Astrocyte of the cerebellum (primary cell): ENCODE measurements at regions not wholly inside any gene's neighbourhood (a gene's known extent, or its start where the extent isn't known, plus 50 kb on each side); places are given as distances from the start of the nearest gene placed in this dataset.

Source experiments
- DNase-seq: peaks from one replicate; pipeline ENCODE4 v3.0.0-alpha.2; 2011; ENCODE audit warnings: low read depth
- H3K4me3 ChIP-seq: 2 replicates; pipeline ENCODE4 v1.5.1; 2011; ENCODE audit warnings: mild to moderate bottlenecking, low read depth, low read length, moderate library complexity
- in situ Hi-C: cut with HindIII; loops from 2 replicates; pipeline ENCODE4 v1.10.0; 2017; ENCODE audit warnings: low sequenced_read_pairs
- TF ChIP-seq, protein P1 (sequence below): IDR thresholded peaks from 2 replicates; pipeline ENCODE4 v1.5.1; 2012; ENCODE audit warnings: low read length, low read depth, moderate library complexity, mild to moderate bottlenecking; ENCODE audit errors: missing control alignments

DNA sequence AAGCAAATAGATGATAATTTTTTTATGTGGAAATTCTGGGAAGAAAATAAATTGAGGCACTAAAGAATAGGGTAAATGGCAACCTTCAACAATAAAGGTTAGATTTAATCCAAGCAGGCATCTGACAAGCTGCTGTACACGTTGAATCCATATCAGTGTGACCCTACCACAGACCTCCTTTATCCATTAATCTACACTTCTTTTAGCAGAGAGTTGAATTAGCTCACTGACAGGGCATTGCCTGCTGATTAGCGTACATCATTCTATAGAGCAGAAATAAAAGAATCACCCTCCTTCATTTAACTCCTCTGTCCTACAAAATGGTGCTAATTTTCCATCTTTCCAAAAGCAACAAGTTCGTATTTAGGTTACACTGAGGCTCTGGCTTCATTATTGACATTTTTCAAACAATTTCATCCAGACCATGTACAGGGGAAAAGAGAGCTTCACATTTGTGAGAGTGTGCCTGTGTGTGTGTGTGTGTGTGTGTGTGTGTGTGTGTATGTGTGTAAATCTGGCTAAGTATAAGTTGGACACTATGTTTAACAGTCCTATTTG, 356.0 kb downstream of the TFEC start:
- TF ChIP-seq, protein P1, sequence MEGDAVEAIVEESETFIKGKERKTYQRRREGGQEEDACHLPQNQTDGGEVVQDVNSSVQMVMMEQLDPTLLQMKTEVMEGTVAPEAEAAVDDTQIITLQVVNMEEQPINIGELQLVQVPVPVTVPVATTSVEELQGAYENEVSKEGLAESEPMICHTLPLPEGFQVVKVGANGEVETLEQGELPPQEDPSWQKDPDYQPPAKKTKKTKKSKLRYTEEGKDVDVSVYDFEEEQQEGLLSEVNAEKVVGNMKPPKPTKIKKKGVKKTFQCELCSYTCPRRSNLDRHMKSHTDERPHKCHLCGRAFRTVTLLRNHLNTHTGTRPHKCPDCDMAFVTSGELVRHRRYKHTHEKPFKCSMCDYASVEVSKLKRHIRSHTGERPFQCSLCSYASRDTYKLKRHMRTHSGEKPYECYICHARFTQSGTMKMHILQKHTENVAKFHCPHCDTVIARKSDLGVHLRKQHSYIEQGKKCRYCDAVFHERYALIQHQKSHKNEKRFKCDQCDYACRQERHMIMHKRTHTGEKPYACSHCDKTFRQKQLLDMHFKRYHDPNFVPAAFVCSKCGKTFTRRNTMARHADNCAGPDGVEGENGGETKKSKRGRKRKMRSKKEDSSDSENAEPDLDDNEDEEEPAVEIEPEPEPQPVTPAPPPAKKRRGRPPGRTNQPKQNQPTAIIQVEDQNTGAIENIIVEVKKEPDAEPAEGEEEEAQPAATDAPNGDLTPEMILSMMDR, result no peak
- H3K4me3 ChIP-seq, result no peak overlapping the region
- in situ Hi-C loops, result no loop called here
- DNase-seq, result no peak

DNA sequence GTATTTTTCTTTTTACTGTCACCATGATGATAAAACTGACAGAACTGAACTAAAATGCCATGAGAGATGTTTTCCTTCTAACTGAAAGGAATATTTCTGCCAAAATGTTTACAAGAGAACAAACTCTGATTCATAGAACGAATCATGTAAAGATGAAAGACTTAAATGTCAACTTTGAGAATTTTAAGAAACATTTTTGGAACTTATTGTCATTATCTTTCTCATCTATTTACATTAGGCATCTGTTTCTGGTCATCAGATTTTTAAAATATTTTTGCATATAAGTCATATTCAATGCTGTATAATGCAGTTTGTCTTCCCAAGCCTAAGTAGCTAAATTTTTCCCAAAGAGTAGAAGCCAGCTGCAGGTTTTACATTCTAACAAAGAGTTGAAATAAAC, 358.5 kb downstream of the TFEC start:
- TF ChIP-seq, protein P1, result no peak
- in situ Hi-C loops, result no loop called here
- no peak overlapping the region for H3K4me3 ChIP-seq
- DNase-seq, result no peak

DNA sequence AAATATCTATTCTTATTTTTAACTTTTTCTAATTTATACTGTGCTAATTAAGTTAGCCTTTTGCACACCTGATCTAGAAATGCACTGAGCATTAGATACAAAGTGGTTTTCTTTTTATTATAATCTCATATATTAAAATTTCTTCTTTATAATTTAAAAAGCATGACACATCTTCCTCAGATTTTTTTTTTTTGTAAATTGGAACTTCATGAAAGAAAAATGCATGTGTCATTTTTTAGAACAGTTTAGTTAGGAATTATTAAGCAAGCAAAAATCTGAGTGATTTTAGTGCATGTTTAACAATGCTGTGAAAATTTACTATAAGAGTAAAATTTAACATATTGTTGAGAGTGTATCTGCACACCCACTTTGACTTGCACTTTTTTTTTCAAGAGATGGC, 367.9 kb downstream of the TFEC start:
- in situ Hi-C loops, result no loop called here
- no peak overlapping the region for H3K4me3 ChIP-seq
- TF ChIP-seq, protein P1, result no peak
- no peak for DNase-seq

DNA sequence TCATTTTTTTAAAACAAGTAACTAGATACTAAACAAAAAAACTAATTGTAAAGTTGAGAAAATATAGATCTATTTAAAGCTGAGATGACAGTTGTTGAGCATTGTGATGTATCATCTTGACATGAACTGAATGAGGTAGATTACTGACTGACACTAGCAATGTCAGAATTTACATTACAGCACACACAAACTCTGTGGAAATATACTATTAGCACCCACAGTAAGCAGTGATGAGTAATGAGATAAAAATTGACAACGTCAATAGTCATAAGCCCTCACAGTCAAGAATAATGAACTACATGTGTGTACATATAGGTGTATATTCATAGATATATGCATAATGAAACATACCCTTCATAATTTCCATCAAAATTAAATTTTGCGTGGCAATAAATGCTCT, 368.4 kb downstream of the TFEC start:
- H3K4me3 ChIP-seq, result no peak overlapping the region
- TF ChIP-seq, protein P1, result no peak
- DNase-seq, result no peak
- in situ Hi-C loops, result no loop called here

DNA sequence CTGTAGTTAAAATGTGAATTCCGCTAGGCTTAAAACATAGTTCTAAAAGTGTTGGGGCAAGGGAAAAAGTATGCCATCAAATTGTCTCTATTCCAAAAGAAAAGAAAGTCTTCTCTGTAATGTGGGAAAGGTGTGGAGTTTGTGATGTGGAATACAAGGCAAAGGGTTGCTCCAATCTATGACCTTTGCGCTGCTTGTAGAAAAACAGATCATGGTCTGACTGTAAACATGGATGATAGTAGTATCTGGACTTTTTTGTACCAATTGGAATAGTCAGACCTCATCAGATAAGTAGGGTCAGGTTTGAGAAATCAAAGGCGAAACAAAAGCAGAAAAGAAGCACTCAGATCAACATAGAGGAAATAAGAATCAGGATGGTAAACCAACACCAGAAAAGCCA, 372.3 kb downstream of the TFEC start:
- in situ Hi-C loops, result no loop called here
- H3K4me3 ChIP-seq, result no peak overlapping the region
- TF ChIP-seq, protein P1, result no peak
- no peak for DNase-seq

DNA sequence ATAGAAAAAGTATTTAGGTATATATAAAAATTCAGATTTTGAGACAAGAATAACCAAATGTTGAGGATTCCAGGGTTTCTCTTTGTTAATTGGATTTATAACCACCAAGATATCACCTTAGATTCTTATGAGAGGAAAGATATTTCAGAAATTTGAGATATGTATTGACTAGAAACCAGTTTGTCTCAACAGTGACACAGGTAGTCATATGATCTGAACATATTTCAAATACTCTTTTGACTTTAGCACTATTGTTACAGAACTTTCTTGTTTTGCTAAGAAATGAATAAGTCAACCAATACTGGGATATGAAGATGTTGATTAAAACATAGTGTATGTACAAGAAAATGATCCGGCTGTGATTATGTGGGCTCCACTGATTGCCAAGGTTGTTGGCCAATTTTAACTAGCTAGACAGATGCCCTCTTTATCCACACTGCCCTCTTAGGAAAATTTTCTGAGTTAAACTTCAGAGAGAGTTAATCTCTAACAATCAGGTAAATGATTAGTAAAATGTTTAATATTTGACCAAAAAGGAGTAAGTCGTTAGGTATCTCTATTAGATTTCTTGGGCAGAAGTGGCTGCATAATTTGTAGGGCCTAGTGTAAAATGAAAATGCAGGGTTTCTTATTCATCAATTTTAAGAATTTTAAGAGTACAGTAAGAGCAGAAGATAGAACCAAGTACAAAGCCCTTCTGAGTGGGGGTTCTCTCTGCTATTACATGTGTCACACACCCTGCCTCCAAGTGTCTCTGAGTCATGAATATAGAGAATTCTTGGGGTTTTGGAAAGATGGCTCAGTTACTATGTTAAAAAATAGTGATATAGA, 376.0 kb downstream of the TFEC start:
- in situ Hi-C loops, result no loop called here
- TF ChIP-seq, protein P1, result no peak
- DNase-seq, result no peak
- H3K4me3 ChIP-seq, result no peak overlapping the region
